Left lobe of liver (tissue), 2 donors: ENCODE measurements at regions not wholly inside any gene's neighbourhood (a gene's known extent, or its start where the extent isn't known, plus 50 kb on each side); places are given as distances from the start of the nearest gene placed in this dataset.

Source experiments
- ATAC-seq: fragments of 200-7000 bp; cut with Tn5 transposase; one replicate; pipeline ENCODE4 v1.9.1; 2020; ENCODE audit warnings: mild to moderate bottlenecking, moderate library complexity
- DNase-seq: peaks from one replicate; pipeline ENCODE4 v3.0.0-alpha.2; 2020; ENCODE audit warnings: low spot score
- donor health status: DM: no; HTN: no; CAD: no; lungs with moderate emphysema.
- donor health status: DM: no; HTN: yes; CAD: no.

GRCh38 chr11:8340296-8340695 lies 76.6 kb upstream of the LMO1 start:
- ATAC-seq (no peak), DNase-seq (no peak)

DNA sequence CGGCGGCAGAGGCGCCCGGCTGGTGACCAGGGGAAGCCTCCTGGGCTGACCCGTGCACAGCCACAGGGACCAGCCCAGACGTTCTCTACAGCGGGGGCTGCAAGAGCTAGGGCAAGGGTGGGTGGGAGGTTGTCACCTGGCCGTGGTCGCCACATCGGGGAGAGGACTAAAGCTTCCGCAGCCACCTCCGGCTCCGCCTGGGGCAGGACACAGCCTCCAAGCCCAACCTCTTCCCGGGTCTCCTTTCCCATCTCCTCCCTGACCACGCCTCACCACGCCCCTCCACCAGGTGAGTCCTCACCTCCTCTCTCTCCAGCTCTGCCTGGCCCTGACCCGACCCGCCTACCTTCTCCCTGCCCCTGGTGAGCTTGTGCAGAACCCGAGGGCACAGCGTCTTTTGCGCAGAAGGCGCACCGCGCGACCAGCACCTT lies 75.9 kb upstream of the LMO1 start:
- DNase-seq = no peak
- ATAC-seq = no peak

GRCh38 chr11:8338138-8338537 lies 74.5 kb upstream of the LMO1 start:
- peak; percentile 94 for ATAC-seq

DNA sequence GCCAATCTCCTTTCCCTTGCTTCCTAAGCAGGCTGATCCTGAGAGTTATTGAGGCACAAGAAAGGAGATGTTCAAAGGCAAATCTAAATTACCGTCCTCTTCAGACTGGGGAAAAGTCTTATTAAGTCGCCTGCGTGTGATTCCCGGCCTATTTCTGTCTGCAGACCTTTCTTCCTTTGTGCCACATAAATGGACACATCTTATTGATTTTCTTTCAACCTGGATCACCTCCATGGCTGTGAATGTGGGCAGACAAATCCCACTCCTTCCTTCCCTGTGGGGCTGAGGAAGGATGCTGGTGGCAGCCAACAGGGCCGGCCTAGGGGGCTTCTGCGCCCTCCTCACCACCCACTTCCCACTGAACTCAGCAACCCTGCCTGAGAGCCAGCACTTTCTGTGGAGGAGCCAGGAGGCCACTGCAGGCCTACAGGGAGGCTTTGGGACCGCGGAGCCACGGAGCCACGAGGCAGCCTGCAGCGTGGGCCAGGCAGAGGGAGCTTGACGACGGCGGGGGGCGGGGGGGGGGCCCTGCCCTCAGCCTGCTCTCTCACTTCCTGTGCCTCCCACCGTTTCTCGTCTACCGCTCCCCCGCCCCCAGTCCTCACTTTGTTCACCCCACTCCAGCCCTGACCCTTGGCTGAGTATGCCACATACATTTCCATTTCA lies 73.6 kb upstream of the LMO1 start:
- no peak for DNase-seq
- no peak for ATAC-seq

More at GRCh38 chr11:8338138-8338537, 74.5 kb upstream of the LMO1 start:
- DNase-seq = no peak

DNA sequence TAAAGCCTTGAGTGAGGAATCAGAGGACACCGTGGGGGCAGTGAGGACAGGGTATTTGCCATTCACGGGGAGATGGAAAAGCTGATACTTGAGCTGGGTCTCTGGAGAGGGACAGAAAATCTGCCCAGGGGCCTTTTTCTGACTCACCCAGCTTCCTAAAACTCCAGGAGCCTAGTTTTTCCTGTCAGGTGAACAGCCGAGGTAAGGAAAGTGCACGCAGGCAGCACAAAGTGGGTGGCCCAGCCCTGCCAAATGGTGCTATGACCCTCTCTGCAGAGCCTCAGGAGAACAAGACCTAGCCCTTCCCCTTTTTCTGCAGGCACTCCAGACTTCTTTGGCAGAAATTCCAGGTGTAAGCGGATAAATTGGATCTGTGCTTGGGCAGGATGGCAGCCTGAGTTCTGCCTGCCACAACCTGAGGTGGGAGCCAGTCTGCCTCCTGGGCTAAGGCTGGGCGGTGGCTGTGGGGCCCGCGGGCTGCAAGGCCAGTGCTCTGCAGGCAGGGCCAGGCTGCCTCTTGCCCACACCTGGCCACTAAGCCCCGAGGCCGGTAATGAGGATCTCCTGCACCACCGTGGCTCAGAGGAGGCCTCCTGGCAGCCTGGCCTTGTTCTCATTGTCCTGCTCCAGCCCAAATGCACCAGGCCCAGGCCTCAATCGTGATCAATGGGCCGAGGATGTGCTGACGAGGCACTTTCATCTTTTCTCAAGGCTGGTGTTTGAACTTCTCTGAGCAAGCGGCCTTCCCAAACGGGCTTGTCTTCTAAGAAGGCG lies 72.9 kb upstream of the LMO1 start:
- ATAC-seq (no peak), DNase-seq (no peak)

- no peak for DNase-seq
- no peak for ATAC-seq
Measured at GRCh38 chr11:8335683-8336082, 72.0 kb upstream of the LMO1 start.

- ATAC-seq (no peak), DNase-seq (no peak)
Measured at GRCh38 chr11:8335186-8335585, 71.5 kb upstream of the LMO1 start.

DNA sequence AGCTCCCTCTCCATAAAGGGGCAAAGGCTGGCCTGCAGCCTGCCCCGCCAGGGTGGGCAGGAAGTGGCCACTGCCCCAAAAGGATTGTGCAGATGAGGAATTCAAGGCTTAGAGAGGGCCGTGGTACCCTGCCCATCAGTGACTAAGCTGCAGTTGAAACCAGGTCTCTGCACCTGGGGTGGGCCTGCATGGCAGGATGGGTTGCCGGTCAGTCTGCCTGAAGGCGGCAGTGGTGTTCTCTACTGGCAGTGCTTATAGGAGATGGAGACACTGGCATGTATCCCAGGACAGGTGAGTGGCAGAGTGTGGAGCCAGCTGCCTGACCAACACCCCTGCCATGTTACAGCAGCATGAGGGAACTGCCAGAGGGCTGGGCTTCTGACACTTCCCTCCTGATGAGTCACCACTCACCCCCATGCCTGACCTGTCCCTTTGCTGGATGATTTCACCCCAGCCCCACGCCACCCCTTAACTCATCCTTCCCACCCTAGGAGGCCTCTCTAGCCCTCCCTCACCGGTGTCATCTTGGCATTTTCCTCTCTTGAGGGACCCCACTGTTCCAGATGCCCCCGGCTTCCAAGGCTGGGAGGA lies 70.2 kb upstream of the LMO1 start:
- no peak for ATAC-seq
- DNase-seq = no peak

DNA sequence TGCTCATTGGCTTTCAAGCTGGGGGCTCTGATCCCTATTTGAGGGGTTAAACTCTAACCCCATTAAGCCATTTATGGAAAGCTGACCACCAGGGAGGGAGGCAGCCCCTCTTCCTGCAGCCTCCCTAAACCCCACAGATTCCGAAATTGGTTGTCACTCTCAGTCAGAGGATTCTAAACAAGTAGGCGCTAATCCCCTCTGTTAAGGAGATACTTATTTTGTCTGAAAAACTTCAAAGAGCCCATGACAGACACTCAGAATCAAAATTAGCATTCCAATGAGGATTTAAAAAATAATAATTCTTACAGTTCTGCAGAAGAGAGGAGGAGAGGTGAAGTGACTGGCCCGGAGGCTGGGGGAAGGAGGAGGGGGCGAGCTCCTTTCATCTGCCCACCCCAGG lies 69.7 kb upstream of the LMO1 start:
- ATAC-seq (no peak), DNase-seq (no peak)

DNA sequence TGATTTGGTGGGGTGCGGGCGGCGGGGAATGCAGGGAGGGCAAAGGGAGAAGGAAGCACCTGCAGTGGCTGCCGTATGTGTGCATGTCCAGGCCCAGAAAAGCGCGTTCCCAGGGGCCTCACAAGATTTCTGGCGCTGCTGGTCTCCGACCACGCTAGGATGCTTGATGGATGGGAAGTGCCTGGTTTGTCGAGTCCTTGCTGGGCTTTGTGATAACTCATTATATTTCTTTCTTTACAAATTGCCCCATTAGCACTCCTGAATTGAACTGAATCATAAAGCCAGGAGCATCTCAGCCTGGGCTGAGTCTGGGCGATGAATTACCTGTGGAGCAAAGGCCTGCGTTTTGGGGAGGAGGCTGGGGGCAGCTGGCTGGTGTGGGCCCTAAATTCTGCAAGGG lies 69.2 kb upstream of the LMO1 start:
- DNase-seq (no peak), ATAC-seq (no peak)

DNA sequence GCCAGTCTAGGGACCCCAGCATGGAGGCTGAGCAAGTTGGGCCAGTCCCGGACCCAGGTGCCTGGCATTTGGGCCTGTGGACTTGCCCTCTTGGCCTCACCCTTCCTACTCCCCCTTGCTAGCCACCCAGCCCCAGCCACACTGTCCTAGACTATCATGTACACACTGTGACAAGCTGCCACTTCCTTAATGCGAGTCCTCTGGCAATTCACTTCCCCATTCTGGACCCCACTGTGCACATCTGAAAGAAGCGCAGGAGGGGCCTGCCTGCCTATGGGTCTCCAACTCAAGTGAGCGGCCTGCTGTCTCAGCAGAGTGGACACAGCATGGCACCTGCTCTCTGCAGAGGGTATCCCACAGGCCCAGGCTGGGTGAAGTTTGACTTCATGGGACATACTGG lies 68.5 kb upstream of the LMO1 start:
- ATAC-seq (no peak), DNase-seq (no peak)

GRCh38 chr11:8331767-8332166 lies 68.1 kb upstream of the LMO1 start:
- DNase-seq = no peak
- ATAC-seq = no peak

GRCh38 chr11:8330896-8331295 lies 67.2 kb upstream of the LMO1 start:
- DNase-seq (no peak), ATAC-seq (no peak)

DNA sequence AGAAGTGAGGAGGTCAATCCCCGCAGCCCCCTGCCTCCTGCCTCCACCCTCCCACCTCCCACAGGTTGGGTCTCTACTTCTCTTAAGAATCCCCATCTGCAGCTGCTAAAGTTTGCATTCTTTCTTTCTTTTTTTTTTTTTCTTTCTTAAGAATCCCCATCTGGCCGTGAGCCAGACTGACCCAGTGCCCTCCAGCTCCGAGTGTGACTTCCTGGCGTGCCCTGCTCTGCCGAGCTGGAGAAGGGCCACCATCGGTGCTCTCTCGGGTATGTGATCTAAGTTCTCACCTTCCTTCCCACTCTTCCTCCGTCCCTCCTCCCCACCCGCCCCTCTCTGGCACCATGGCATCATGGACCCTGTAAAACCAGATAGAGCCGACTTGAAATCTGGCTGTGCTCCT lies 66.7 kb upstream of the LMO1 start:
- DNase-seq (no peak), ATAC-seq (no peak)

GRCh38 chr11:8329847-8330361 lies 66.2 kb upstream of the LMO1 start:
- ATAC-seq (no peak), DNase-seq (no peak)

GRCh38 chr11:8329336-8329735 lies 65.7 kb upstream of the LMO1 start:
- DNase-seq = no peak
- no peak for ATAC-seq

DNA sequence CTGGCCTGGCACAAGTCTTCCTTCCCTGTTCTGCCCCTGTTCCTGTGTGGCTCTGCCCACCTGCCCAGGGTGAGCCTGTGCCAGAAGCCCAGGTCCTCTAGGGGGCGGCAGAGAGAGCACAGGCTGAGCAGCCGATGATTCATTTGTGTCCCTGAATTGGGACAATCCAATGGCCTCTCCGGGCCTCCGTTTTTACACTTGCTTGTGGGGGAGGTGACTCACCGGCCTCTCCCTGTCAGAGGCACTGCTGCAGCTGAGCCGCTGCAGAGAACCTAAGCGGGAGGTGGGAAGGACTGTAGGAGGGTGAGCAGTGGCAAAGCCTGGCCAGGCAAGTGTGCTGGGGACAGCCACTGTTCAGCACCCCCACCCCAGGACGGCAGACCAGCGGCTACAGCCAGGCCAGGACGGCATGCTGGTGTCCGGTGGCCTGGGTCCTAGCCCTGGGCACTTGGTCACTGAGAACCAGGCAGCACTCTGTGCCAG lies 65.2 kb upstream of the LMO1 start:
- ATAC-seq = peak; percentile 88

DNA sequence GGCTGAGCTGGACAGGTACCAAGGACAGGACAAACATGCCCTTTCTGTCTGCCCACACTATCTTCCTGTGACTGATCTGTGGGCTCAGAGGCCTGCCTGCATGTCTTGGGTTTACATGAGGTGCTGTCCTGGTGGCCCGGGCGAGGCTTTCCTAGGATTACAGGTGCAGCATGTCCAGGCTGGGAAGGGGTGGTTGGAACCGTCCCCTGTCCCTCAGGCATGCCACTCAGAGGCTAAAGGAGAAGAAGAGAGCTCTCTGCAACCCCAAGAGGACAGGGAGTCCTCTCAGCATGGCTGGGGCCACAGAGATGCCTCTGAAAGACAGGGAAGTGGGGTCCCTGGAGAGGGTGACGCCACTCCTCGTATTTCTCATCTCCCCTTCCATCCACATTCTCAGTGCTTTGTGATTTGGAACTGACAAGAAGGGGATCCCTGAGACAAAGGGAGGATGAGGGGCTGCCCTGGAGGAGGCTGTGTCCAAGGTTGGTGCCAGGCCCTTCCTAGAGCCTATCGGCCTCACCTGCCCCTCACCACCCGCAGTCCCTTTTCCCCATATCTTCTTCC lies 64.6 kb upstream of the LMO1 start:
- ATAC-seq (peak; percentile 56), DNase-seq (no peak)

More for the DNA sequence above, 65.2 kb upstream of the LMO1 start:
- DNase-seq = peak; percentile 58

DNA sequence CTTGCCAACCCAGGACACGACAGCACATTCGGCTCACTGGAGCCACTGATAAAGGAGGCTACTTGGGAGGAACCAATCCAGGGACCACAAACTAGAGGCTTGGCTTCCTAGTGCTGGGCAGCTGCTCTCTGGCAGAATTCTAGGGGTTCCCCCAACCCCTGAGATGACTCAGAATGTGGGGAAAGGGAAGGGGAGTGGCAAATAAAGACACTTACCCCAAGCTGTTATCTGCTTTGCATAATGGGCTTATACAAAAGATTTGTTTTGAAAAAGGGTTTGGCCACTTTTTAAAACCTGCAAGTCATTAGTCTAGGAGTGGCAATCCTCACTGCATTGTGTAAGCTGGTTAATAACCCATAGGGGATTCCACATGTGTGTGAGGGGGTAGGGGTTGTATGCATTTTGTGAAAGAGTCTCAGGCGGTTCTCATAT lies 64.1 kb upstream of the LMO1 start:
- ATAC-seq (no peak), DNase-seq (no peak)

- no peak for ATAC-seq
- no peak for DNase-seq
Measured at GRCh38 chr11:8326337-8326736, 62.7 kb upstream of the LMO1 start.

DNA sequence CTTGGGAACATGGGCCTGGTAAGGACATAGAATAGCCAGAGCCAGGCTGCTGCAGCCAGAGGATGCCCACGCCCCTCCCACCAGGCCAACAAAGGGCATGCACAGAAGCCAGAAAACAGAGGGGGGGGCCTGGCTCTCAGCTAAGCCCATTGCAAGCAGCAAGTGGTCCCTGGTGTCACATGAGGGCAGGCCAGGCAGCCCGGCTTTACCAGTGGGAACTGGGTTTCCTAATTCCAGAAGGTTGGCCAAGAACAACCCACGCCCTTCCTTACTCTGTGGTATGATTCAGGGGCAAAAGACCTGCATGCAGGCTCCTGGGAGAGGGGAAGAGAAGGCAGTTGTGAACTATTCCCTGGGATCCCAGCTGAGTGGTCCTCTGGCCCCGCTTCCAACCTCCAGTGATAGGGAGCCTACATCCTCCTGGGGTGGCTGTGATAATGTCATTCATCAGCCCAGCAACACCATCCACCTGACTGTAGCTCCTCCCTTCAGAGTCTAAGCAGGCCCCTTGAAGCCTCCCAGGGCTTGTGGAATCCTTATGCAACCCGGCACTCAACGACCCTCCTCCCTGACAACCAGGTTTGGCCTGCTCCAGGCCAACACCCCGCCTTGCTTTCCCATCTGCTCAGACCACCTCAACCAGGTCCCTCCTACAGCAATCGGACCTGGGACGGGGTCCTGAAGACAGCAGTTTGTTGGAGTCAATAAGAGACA lies 62.1 kb upstream of the LMO1 start:
- ATAC-seq (no peak), DNase-seq (no peak)
